GM21576 (cell line): ENCODE measurements at regions not wholly inside any gene's neighbourhood (a gene's known extent, or its start where the extent isn't known, plus 50 kb on each side); places are given as distances from the start of the nearest gene placed in this dataset.

Experiments
- ATAC-seq: cut with Tn5 transposase; IDR thresholded peaks from one replicate; pipeline ENCODE4 v1.9.1; 2021; ENCODE audit warnings: mild to moderate bottlenecking, moderate library complexity; ENCODE audit not compliant: unreplicated experiment

- ATAC-seq = no peak
Measured at GRCh38 chr21:35336534-35336933, 287.4 kb upstream of the RUNX1 start.

- no peak for ATAC-seq
Measured at GRCh38 chr21:35335951-35336446, 286.9 kb upstream of the RUNX1 start.

GRCh38 chr21:35333831-35334618 lies 284.9 kb upstream of the RUNX1 start:
- no peak for ATAC-seq

- no peak for ATAC-seq
Measured at GRCh38 chr21:35332841-35333426, 283.8 kb upstream of the RUNX1 start.

- no peak for ATAC-seq
Measured at GRCh38 chr21:35329940-35330660, 281.0 kb upstream of the RUNX1 start.

- ATAC-seq = no peak
Measured at GRCh38 chr21:35328856-35329455, 279.9 kb upstream of the RUNX1 start.

GRCh38 chr21:35326677-35327076 lies 277.6 kb upstream of the RUNX1 start:
- no peak for ATAC-seq

- ATAC-seq = no peak
Measured at GRCh38 chr21:35325953-35326352, 276.9 kb upstream of the RUNX1 start.

GRCh38 chr21:35324372-35325220 lies 275.5 kb upstream of the RUNX1 start:
- no peak for ATAC-seq

- ATAC-seq = no peak
Measured at GRCh38 chr21:35323947-35324346, 274.8 kb upstream of the RUNX1 start.

- no peak for ATAC-seq
Measured at GRCh38 chr21:35321322-35322200, 272.5 kb upstream of the RUNX1 start.

GRCh38 chr21:35319684-35320283 lies 270.7 kb upstream of the RUNX1 start:
- no peak for ATAC-seq

- no peak for ATAC-seq
Measured at GRCh38 chr21:35316933-35317332, 267.8 kb upstream of the RUNX1 start.

- ATAC-seq = no peak
Measured at GRCh38 chr21:35316456-35316855, 267.4 kb upstream of the RUNX1 start.

- ATAC-seq = no peak
Measured at GRCh38 chr21:35314857-35315582, 265.9 kb upstream of the RUNX1 start.

- no peak for ATAC-seq
Measured at GRCh38 chr21:35311985-35312384, 262.9 kb upstream of the RUNX1 start.

GRCh38 chr21:35309316-35309715 lies 260.2 kb upstream of the RUNX1 start:
- ATAC-seq = no peak

- no peak for ATAC-seq
Measured at GRCh38 chr21:35303085-35303484, 254.0 kb upstream of the RUNX1 start.
